GM19328 (cell line): ENCODE measurements at regions not wholly inside any gene's neighbourhood (a gene's known extent, or its start where the extent isn't known, plus 50 kb on each side); places are given as distances from the start of the nearest gene placed in this dataset.

Experiments used
- ATAC-seq: cut with Tn5 transposase; IDR thresholded peaks from one replicate; pipeline ENCODE4 v1.9.1; 2021; ENCODE audit warnings: mild to moderate bottlenecking, moderate library complexity; ENCODE audit not compliant: unreplicated experiment

DNA sequence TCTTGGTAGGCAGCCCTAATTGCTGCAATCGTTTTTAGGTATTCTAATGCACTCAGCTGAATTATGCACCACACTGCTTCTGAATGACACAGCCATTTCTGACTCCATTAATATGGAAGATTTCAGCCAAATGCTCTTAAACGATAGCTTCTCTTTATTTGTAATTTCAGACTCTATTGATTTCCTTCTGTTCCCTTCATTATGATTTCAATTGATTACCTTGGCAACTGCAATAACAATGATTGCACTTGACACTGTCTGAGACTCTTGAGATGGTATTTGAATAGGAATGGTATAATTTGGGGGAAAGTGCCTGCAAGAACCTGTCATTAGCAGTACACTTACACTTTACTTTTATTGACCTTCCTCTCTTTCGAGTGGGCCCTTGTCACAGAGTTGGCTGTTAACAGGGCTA, 296.1 kb upstream of the DMAC1 start:
- ATAC-seq = no peak

DNA sequence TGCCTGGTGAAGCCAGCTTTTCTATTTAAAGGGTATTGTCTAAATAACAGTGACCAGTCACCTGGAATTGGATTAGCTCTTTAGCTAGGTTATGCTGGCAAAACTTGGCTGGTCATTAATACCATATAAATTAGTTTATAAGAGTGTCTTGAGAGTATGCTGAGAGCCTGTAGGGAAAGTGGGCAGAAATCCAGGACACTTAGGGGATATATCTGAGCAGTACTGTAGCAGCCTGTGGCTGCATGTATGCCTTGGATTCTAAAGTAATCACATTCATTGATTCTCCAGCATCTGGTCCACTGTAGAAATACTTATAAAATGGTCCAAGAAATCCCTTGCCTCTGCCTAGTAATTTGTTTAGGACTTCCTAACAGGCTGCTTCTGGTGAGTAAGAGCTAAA, 288.9 kb upstream of the DMAC1 start:
- no peak for ATAC-seq

DNA sequence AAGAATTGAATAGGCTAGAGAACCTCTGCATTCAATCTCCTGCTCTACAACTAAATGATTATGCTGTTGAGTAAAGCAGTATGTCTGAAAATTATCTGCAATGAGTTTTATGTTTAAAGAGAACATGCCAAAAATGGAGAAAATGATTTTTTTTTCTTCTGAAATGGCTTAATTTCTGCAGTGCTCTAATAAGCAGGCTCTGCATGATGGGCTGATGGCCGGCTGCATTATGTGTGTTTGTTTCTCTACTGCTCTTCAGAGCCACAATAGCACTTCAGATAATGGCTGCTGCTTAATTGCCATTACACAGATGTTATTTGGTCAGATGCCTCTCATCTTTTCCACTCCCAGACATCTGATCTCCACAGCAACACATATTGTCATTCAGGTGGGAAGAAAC, 286.4 kb upstream of the DMAC1 start:
- ATAC-seq = no peak

DNA sequence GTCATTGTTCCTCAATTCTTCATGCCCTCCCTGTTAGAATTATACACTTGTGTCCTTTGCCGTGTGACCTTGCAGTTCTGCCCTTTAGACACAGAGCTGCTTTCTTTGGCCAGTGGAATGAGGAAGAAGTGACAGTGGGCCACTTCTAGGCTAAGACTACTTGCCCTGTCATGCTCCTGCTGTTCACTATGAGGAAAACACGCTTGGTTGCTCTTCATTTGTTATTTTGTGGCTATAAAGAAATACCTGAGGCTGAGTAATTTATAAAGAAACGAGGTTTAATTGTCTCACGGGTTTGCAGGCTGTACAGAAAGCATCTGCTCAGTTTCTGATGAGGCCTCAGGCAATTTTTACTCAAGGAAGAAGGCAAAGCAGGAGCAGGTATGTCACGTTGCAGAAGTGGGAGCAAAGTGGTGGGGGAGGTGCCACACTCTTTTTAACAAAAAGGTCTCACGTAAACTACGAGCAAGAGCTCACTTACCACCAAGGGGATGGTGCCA, 279.1 kb upstream of the DMAC1 start:
- ATAC-seq = no peak

DNA sequence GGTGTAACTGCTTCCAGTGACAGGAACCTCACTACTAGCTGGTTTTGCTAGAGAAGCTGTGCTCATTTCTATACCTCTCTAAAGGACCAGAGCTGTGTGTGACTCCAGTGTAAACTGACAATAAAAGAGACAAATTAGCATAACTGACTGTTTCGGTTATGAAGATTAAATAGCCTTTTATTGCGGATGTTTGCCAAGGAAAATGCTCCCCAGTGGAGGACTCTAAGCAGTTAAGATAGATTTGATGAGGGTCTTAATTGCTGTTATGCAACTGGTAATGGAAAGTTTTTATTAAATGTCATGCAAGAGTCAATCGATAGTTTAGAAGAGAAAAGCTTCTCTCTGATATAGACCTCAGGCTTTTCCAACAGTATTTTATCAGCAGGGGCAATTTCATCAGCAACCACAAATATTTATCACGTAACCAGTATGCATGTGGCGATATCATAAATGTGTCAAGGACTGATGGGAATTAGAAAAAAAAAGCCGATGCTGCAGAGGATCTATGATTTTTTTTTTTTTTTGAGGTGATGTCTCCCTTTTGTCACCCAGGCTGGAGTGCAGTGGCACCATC, 275.2 kb upstream of the DMAC1 start:
- no peak for ATAC-seq

DNA sequence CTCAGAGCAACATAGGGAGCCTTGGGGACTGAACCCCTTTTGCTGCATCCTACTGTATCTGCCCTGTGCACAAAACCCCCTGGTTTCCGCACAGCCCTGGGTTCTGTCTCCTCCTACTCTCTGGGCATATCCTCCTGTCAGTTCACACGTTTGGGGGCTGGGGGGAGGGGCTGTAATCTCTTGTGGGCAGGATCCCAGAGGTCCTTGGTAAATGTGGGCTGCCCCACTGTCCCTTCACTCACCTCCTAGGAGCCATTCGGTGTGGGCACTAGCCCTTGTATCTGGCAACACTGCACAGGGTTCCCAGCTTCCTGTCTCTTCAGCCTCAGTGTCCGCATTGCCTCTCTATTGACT, 271.8 kb upstream of the DMAC1 start:
- no peak for ATAC-seq

DNA sequence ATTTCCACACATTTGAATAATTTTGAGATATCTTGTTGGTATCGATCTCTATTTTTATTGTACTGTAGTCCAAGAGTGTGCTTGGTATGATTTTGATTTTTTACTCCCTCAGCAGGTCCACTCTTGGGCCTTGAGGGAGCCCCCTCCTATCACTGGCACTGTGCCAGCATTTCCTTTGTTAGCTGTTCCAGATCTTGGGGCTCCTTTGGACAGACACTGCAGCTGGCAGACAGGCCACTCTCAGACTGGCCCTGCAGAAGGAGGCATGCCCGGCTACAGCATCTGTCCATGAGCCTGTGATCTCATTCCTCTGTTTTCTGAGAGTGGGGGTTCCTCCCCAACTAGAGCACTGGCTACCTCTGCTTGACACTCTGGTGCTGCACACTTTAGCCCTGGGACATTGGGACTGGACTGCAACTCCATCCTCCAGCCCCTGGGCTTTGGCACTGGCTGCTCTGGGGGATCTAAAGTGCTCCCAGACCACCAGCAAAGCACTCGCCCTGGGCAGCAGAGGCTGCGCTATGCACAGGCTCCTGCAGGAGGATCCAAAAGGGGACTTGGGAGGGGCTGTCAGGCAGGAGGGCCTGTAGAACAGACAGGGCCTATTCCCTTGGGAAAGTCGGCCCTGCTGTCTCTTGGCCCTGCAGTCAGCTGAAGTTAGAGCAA, 271.3 kb upstream of the DMAC1 start:
- no peak for ATAC-seq

DNA sequence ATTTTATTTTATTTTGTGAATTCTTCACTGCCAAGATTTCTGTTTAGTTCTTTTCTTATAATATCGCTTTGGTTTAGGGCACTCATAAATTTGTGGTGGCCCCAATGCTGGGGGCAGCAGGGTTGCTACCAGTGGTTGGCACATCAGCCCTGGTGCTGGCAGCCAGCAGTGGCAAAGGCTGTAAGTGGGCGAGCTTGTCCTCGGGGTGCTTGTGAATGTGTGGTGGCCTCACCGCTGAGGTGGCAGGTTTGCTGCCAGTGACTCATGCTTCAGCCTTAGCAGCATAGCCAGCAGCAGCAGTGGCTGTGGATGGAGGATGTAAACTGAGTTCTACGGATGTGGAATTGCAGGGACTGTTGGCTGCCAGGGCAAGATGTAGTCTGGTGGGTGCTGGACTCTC, 262.9 kb upstream of the DMAC1 start:
- no peak for ATAC-seq

DNA sequence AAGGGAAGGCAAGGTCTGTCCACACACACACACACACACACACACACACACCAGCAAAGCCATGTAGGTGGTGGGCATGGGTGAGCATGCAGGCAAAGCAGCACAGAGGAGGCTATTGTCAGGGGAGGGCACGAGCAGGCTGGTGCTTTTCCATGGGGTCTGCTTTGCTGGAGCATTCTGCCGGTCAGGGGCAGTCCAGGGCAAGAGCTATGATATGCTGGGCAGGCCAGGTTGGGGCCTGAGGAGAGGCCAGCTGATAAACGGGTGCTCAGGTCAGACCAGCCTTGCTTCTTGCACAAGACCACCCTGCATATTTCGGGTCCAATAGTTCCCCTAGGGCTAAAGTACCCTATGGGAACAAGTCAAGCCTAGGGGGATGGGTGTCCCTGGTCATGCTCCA, 253.9 kb upstream of the DMAC1 start:
- no peak for ATAC-seq

DNA sequence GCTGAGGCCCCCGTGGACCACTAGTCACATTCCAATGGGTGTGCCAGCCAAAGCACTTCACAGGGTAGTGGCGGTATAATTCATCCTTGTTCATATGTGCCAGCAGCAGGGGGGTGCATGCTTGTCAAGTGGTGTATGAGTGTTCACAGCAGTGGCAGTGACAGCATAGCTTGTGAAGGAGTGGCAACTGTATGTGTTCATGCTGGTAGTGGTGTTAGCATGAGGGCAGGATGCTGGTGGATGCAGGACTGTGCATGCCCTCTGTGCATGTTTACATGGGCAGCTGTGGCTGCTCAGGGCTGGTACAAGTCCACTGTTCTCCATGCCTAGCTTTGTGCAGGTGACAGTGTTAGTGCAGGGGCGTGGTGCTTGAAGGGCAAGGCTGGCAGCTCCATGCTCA, 253.4 kb upstream of the DMAC1 start:
- no peak for ATAC-seq

DNA sequence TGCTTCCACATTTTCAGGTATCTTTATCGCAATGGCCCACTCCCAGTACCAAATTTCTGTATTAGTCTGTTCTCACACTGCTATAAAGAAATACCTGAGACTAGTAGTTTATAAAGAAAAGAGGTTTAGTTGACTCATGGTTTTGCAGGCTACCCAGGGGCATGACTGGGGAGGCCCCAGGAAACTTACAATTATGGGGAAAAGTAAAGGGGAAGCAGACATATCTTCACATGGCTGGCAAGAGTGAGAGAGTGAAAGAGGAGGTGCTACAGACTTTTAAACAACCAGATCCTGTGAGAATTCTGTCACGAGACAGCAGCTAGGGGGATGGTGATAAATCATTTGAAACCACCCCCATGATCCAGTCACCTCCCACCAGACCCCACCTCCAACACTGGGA, 238.2 kb upstream of the DMAC1 start:
- ATAC-seq = no peak

DNA sequence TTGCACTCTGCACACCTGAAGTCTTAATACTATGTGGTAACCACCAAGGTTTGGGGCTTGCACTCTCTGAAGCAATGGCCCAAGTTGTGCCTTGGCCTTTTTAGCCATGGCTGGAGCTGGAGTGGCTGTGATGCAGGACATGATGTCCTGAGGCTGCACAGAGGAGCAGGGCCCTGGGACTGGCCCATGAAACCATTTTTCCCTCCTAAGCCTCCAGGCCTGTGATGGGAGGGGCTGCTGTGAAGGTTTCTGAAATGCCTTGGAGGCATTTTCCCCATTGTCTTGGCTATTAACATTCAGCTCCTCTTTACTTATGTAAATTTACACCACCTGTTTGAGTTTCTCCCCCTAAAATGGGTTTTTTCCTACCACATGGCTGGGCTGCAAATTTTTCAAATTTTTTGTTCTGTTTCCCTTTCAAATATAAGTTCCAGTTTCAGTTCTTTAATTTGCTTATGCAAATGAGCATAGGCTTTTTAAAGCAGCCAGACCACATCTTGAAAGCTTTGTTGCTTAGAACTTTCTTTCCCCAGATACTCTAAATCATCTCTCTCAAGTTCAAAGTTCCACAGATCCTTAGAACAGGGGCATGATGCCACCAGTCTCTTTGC, 237.4 kb upstream of the DMAC1 start:
- no peak for ATAC-seq

DNA sequence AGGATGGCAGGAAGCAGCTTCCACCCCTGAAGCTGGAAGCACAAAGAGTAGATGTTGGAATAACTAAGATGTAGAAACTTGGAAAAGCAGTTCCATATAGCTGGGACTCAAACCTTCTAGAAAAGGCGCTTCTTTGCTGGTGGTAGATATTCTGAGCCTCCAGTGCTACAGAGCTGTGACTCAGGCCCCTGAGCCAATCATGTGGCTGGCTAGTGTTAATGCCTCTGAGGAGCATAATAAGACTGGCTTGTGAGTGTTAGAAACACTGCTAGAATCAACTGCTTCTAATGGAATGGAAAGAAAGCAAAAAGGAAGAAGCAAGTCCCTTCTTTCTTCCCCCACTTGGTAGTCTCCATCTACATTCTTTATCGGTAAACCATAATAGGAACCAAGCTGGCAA, 234.2 kb upstream of the DMAC1 start:
- no peak for ATAC-seq

DNA sequence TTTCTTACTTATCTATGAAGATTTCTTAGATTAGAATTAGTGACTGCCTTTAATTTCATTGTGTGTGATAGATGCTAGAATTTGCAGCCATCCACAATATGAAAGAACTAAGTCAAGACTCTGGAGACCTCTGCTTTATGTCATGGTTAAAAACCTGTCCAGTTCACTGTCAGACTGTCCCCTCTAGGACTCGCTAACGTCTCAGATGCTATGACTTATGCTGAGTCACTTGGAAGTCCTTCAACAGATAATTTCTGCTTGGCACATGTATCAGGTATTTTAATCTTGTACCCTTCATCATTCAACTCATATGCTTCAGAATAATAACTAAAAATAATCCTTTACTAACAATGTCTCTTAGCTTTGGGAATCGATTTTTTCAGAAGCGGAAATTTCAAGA, 230.5 kb upstream of the DMAC1 start:
- ATAC-seq = no peak

DNA sequence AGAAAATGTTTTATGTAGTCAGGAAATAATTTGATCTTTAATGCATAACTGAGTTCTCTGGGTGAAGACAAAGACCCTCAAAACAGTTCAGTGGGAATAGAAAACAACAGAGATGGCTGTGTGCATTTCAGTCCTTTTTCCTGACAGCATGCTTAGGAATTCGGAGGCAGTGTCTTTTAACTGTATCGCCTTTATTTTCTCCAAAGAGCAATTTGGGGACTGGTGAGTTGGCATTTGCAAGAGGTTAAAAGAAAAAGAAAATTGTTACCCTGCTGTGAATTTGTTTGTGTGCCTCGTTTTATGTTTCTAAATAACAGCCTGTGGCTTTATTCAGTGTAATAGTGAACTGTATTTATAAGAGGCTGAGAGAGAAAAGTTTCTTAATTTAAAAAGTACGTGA, 227.8 kb upstream of the DMAC1 start:
- ATAC-seq = no peak

DNA sequence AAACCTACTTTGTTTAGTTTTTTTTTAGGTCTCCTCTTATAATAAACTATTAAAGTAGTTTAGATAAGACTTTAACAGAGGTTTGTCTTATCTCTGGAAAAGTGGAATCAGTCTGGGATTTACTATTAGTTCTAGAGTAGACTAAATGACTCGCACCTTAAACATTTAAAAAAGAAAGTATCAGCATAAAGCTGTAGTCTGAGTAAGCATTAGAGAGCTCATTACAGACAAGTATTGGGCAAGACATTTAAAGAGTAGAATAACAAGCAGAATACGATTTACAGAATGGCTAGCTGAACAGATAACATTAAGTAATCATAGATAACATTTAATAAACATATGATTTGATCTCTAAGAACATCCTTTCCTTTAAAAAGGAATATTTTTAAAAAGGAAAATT, 226.0 kb upstream of the DMAC1 start:
- ATAC-seq = no peak

DNA sequence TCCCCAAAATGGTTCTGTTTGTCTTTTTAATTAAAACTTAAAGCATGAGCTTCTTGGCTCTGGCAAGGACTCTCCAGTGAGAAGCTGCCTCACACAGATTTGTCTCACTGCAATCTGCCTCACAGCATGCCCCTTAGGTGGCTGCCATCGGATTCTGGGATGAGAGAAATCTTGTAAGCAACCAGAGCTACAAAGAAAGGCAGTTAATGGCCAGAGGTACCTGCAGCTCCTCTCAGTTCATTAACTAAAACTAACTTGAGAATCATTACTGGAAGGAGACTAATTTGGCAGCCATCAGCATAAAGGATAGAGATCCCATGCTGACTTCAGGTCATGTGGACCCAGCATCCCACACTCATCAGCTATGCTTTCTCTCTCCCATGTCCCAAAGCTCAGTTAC, 220.6 kb upstream of the DMAC1 start:
- ATAC-seq = no peak

DNA sequence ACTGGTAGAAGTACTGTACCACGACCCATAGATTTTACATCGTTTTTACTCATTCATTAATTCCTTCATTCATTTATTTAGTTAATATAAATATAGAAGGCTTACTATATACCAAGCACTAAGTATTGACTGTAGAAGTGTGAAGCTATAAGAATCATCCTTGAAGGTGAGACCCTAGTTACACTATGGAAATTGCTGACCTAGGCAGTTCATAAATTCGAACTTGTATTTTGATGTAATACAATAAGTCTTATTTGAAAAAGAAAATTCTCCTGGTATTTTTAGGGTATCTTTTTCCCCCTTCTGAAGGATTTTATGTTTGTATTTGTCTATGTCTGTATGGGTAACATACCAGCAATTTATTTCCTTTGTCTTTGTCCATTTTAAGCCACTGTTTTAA, 220.1 kb upstream of the DMAC1 start:
- ATAC-seq = no peak

DNA sequence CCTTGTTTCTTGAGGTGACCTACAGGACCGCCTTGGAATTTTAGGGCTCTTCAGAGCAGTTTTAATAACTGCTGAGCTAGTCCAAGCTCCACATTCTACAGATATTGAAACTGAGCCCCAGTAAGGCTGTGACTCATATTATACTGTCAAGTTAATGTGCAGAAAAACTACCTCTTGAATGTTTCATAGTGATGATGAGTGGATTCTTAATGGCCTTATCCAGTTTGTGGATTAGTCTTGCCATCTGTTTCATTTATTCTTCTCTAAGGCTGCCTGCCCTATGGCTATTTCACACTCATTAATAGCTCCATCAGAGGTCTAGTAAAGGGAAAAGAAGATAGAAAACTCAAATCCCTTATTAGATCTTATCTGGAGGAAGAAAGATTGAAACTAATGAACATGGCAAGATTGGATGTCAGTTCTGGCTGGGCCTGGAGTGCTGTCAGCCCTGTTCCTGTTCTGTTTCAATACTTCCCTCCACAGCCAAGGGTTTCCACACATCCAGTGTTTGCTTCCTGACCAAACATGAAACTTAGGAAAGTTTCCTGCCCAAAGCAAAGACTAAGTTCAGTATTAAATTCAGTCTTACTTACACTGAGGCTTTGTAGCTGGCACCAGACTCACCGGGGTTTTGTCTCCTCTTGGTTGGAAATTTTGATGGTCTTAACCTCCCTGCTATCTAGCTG, 215.6 kb upstream of the DMAC1 start:
- ATAC-seq = no peak

DNA sequence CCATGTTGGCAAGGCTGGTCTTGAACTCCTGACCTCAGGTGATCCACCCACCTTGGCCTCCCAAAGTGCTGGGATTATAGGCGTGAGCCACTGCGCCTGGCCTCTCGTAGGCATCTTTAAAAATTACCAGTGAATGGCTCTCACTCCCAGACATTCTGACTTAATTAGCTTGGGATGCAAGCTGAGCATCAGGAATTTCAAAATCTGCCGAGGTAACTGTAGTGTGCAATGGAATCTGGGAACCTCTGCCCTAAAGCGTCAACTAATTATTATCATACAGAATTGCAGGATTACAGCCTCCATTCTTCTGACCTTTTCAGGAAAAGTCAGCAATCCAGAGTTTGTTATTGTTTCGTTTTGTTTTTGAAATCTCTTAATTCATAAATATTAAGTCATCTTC, 213.4 kb upstream of the DMAC1 start:
- ATAC-seq = no peak

DNA sequence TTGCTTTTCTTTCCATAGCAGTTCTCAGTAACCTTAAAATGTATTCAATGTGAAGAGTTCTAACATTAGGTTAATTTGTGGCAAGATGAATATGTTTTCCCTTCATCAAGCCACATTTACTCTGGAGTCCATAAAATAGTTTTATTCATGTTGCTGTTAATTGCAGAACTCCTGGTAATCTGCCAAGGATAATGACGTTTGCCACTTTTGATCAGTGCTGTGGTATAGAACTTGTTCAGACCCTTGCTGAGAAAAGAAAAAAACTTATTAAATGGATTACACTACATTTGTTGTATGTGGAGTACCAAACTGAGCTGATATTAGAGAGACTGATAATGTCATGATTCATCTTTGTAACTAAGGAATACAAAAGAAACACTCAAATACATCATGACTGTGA, 212.4 kb upstream of the DMAC1 start:
- no peak for ATAC-seq

DNA sequence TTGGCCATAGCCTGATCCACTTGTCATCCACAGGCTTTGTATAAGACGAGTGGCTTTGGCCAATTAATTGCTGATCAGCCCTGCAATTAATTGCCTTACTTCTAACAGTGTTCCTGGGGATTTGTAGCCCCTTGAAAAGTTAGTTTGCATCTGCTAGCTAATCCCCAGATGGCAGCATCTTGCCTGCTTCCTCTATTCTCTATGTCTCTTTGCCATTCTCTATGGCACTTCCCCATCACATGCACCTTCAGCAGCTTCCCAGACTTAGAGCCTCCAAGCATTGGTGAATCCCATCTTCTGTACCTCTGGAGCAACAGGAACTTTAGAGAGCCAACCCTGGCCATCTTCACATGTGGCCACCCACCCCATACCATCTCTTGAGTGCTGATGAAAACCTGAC, 197.0 kb upstream of the DMAC1 start:
- ATAC-seq = no peak
